Right ventricle myocardium superior (tissue), 1 donor: ENCODE measurements at regions not wholly inside any gene's neighbourhood (a gene's known extent, or its start where the extent isn't known, plus 50 kb on each side); places are given as distances from the start of the nearest gene placed in this dataset.
"Not testable (repeated sequence)": the region's sequence is repeated elsewhere in the genome, so short reads cannot be mapped to it uniquely, and the experiment has no call there.

Experiments
- ATAC-seq: fragments of 200-7000 bp; cut with Tn5 transposase; one replicate; pipeline ENCODE4 v1.9.1; 2020; ENCODE audit warnings: mild to moderate bottlenecking; ENCODE audit not compliant: poor library complexity
- DNase-seq: peaks from one replicate; pipeline ENCODE4 v3.0.0-alpha.2; 2020
- intact Hi-C: fragments of 100-400 bp; cut with DNase I; formaldehyde crosslinking; loops from one replicate; pipeline ENCODE4 v1.11.2; 2022
- donor health status: DM: no; HTN: yes; CAD: no; lungs with severe emphysema.

GRCh38 chr6:28615955-28616747 is 90.5 kb downstream of the GPX5 start:
- no peak for ATAC-seq
- no peak for DNase-seq
- intact Hi-C loops, result no loop called here

GRCh38 chr6:28618898-28619555 is 93.3 kb downstream of the GPX5 start:
- no peak for DNase-seq
- intact Hi-C loops, result no loop called here
- no peak for ATAC-seq

GRCh38 chr6:28621268-28621667 is 95.6 kb downstream of the GPX5 start:
- ATAC-seq, result not testable (repeated sequence)

GRCh38 chr6:28623242-28623641 is 97.6 kb downstream of the GPX5 start:
- ATAC-seq, intact Hi-C loops, DNase-seq: not testable (repeated sequence)

More at GRCh38 chr6:28621268-28621667, 95.6 kb downstream of the GPX5 start:
- intact Hi-C loops, DNase-seq: not testable (repeated sequence)

- ATAC-seq, DNase-seq, intact Hi-C loops: not testable (repeated sequence)
These were observed 100.7 kb downstream of the GPX5 start for GRCh38 chr6:28626386-28626785.

GRCh38 chr6:28632326-28632851 is 106.7 kb downstream of the GPX5 start:
- DNase-seq, result no peak
- intact Hi-C loops, result no loop called here
- ATAC-seq, result no peak

GRCh38 chr6:28633445-28634215 is 107.9 kb downstream of the GPX5 start:
- intact Hi-C loops, result no loop called here
- ATAC-seq (no peak), DNase-seq (no peak)

- no peak for ATAC-seq
- intact Hi-C loops, result no loop called here
- DNase-seq, result no peak
These were observed 108.7 kb downstream of the GPX5 start for GRCh38 chr6:28634411-28634760.

GRCh38 chr6:28634761-28635546 is 109.3 kb downstream of the GPX5 start:
- intact Hi-C loops, result no loop called here
- ATAC-seq, result no peak

GRCh38 chr6:28635547-28636158 is 110.0 kb downstream of the GPX5 start:
- DNase-seq, result no peak
- intact Hi-C loops, result no loop called here
- no peak for ATAC-seq

More at GRCh38 chr6:28634761-28635546, 109.3 kb downstream of the GPX5 start:
- no peak for DNase-seq

GRCh38 chr6:28638787-28639430 is 113.2 kb downstream of the GPX5 start:
- ATAC-seq (no peak), DNase-seq (no peak)
- intact Hi-C loops, result no loop called here

- ATAC-seq, DNase-seq, intact Hi-C loops: not testable (repeated sequence)
These were observed 114.0 kb downstream of the GPX5 start for GRCh38 chr6:28639445-28640290.

GRCh38 chr6:28643017-28643740 is 117.5 kb downstream of the GPX5 start:
- DNase-seq (no peak), ATAC-seq (no peak)
- intact Hi-C loops, result no loop called here

GRCh38 chr6:28646650-28647049 is 121.0 kb downstream of the GPX5 start:
- ATAC-seq (no peak), DNase-seq (no peak)
- intact Hi-C loops, result no loop called here

GRCh38 chr6:28648035-28648877 is 122.6 kb downstream of the GPX5 start:
- no peak for DNase-seq
- intact Hi-C loops, result no loop called here
- ATAC-seq, result peak; percentile 46
